A549 (cell line): ENCODE measurements at regions not wholly inside any gene's neighbourhood (a gene's known extent, or its start where the extent isn't known, plus 50 kb on each side); places are given as distances from the start of the nearest gene placed in this dataset.

Source experiments
- ATAC-seq, 2 experiments: fragments of 200-7000 bp in 1 of 2; fragments of >200 bp in 1 of 2; cut with Nextera tagmentation in 1 of 2; cut with Tn5 transposase in 1 of 2; 3 replicates each; pipeline versions ENCODE4 v1.8.0 to v1.9.1; 2018 to 2020; ENCODE audit warnings: mild to moderate bottlenecking in 1 of 2, moderate library complexity in 1 of 2
- CTCF ChIA-PET: fragments of 300-600 bp; sonication (Branson Sonifier 250); formaldehyde crosslinking; extraction: SDS; loops from one replicate; lab custom pipeline; 2021; ENCODE audit warnings: antibody characterized with exemption, inconsistent platforms; lab: Yijun Ruan, JAX
- POLR2A ChIA-PET: fragments of 350-600 bp; formaldehyde crosslinking; extraction: SDS; loops from one replicate; lab custom pipeline; 2021; ENCODE audit warnings: antibody characterized with exemption, inconsistent platforms; lab: Yijun Ruan, JAX
- DNase-seq, 2 experiments: peaks; one replicate each; pipeline versions ENCODE4 v3.0.0 to v3.0.0-alpha.2; 2011 to 2016; ENCODE audit warnings: low read depth in 1 of 2, low spot score in 1 of 2
- FAIRE-seq: peaks from 2 replicates; lab custom pipeline; 2011; peaks lifted over from hg19 to GRCh38; lab: Jason Lieb, UNC
- H3K27ac ChIP-seq, 2 experiments: fragments of >200 bp; sonication (Bioruptor Twin); formaldehyde crosslinking; 3 replicates each; pipeline ENCODE4 v1.5.1; 2016 to 2017
- H3K4me1 ChIP-seq: fragments of >200 bp; sonication (Bioruptor Twin); formaldehyde crosslinking; 3 replicates; pipeline ENCODE4 v1.6.1; 2016
- H3K4me2 ChIP-seq: fragments of >200 bp; sonication (Bioruptor Twin); formaldehyde crosslinking; 3 replicates; pipeline ENCODE4 v1.6.1; 2016
- H3K4me3 ChIP-seq: fragments of >200 bp; sonication (Bioruptor Twin); formaldehyde crosslinking; 3 replicates; pipeline ENCODE4 v1.5.1; 2016
- H3K9me3 ChIP-seq: fragments of >200 bp; sonication (Bioruptor Twin); formaldehyde crosslinking; 3 replicates; pipeline ENCODE4 v1.6.1; 2016
- BHLHE40 ChIP-seq: IDR thresholded peaks from 2 replicates; pipeline ENCODE4 v1.6.1; 2012; ENCODE audit warnings: low read depth, low read length, inconsistent platforms
- CEBPB ChIP-seq, 2 experiments: fragments of >200 bp in 1 of 2; sonication (Bioruptor Twin) in 1 of 2; formaldehyde crosslinking in 1 of 2; IDR thresholded peaks; 2 replicates each; pipeline ENCODE4 v1.6.1; 2012 to 2016
- CTCF ChIP-seq: fragments of >200 bp; sonication (Bioruptor Twin); formaldehyde crosslinking; IDR thresholded peaks from 3 replicates; pipeline ENCODE4 v1.5.1; 2016
- E2F6 ChIP-seq: IDR thresholded peaks from 2 replicates; pipeline ENCODE4 v1.6.1; 2012; ENCODE audit warnings: low read depth, borderline replicate concordance
- EHF ChIP-seq: fragments of 250-450 bp; sonication (Bioruptor Pico); IDR thresholded peaks from 2 replicates; pipeline ENCODE4 v1.5.0; 2020; ENCODE audit warnings: mild to moderate bottlenecking
- EHMT2 ChIP-seq: fragments of 200-600 bp; sonication (generic); IDR thresholded peaks from 2 replicates; pipeline ENCODE4 v1.6.1; 2016; ENCODE audit warnings: antibody characterized with exemption, low read depth, mild to moderate bottlenecking, moderate library complexity
- EP300 ChIP-seq, 2 experiments: fragments of >200 bp; sonication (Bioruptor Twin); formaldehyde crosslinking; IDR thresholded peaks; 2 replicates in 1 of 2; 3 replicates in 1 of 2; pipeline ENCODE4 v1.6.1; 2016 to 2017
- ESRRA ChIP-seq: fragments of 150-350 bp; IDR thresholded peaks from 2 replicates; pipeline ENCODE4 v1.6.1; 2014; ENCODE audit warnings: mild to moderate bottlenecking, low read length, borderline replicate concordance
- FOXS1 ChIP-seq: fragments of 250-450 bp; sonication (Bioruptor Pico); IDR thresholded peaks from 2 replicates; pipeline ENCODE4 v1.5.0; 2020; ENCODE audit warnings: mild to moderate bottlenecking, moderate library complexity
- GATA3 ChIP-seq: IDR thresholded peaks from 2 replicates; pipeline ENCODE4 v1.6.1; 2012; ENCODE audit warnings: borderline replicate concordance
- HDAC2 ChIP-seq: fragments of 200-600 bp; sonication (generic); IDR thresholded peaks from 2 replicates; pipeline ENCODE4 v1.6.1; 2016
- HEYL ChIP-seq: fragments of 250-450 bp; sonication (Bioruptor Pico); IDR thresholded peaks from 2 replicates; pipeline ENCODE4 v1.8.0; 2021; ENCODE audit warnings: mild to moderate bottlenecking, moderate library complexity
- HOXA7 ChIP-seq: fragments of 250-450 bp; sonication (Bioruptor Pico); IDR thresholded peaks from 2 replicates; pipeline ENCODE4 v1.5.0; 2020; ENCODE audit warnings: mild to moderate bottlenecking, moderate library complexity
- HOXB13 ChIP-seq: fragments of 250-450 bp; sonication (Bioruptor Pico); IDR thresholded peaks from 2 replicates; pipeline ENCODE4 v1.5.0; 2020; ENCODE audit warnings: low read depth, mild to moderate bottlenecking, moderate library complexity
- HOXB5 ChIP-seq: fragments of 250-450 bp; sonication (Bioruptor Pico); IDR thresholded peaks from 2 replicates; pipeline ENCODE4 v1.5.0; 2020; ENCODE audit warnings: mild to moderate bottlenecking, moderate library complexity
- JUN ChIP-seq, 2 experiments: fragments of >200 bp; sonication (Bioruptor Twin); formaldehyde crosslinking; IDR thresholded peaks; 2 replicates in 1 of 2; 3 replicates in 1 of 2; pipeline ENCODE4 v1.6.1; 2016 to 2017
- KDM1A ChIP-seq: fragments of 200-600 bp; sonication (generic); IDR thresholded peaks from 2 replicates; pipeline ENCODE4 v1.6.1; 2016; ENCODE audit warnings: low read depth, mild to moderate bottlenecking
- KDM5A ChIP-seq: fragments of 200-600 bp; sonication (generic); IDR thresholded peaks from 2 replicates; pipeline ENCODE4 v1.6.1; 2016; ENCODE audit warnings: antibody characterized with exemption, mild to moderate bottlenecking
- MAFK ChIP-seq: fragments of 450-650 bp; IDR thresholded peaks from 2 replicates; pipeline ENCODE4 v1.6.1; 2014; ENCODE audit not compliant: partially characterized antibody
- MYC ChIP-seq: IDR thresholded peaks from 2 replicates; pipeline ENCODE4 v1.6.1; 2012; ENCODE audit warnings: mild to moderate bottlenecking, inconsistent platforms, low read length, improper control_type of control experiment, borderline replicate concordance
- NFE2L2 ChIP-seq: fragments of 150-350 bp; conservative IDR thresholded peaks from 2 replicates; pipeline ENCODE4 v1.6.1; 2014; ENCODE audit warnings: low read length
- NPAS2 ChIP-seq: fragments of 250-450 bp; sonication (Bioruptor Pico); IDR thresholded peaks from 2 replicates; pipeline ENCODE4 v1.8.0; 2022; ENCODE audit warnings: mild to moderate bottlenecking, moderate library complexity, borderline replicate concordance
- NR3C1 ChIP-seq: fragments of >200 bp; sonication (Bioruptor Twin); formaldehyde crosslinking; IDR thresholded peaks from 3 replicates; pipeline ENCODE4 v1.6.1; 2017
- POLR2A ChIP-seq: IDR thresholded peaks from 2 replicates; pipeline ENCODE4 v1.6.1; 2012; ENCODE audit warnings: mild to moderate bottlenecking, low read length
- RAD21 ChIP-seq, 2 experiments: fragments of >200 bp in 1 of 2; sonication (Bioruptor Twin) in 1 of 2; formaldehyde crosslinking in 1 of 2; IDR thresholded peaks in 1 of 2; conservative IDR thresholded peaks in 1 of 2; 2 replicates in 1 of 2; 3 replicates in 1 of 2; pipeline ENCODE4 v1.6.1; 2012 to 2018; ENCODE audit warnings: inconsistent platforms in 1 of 2
- RARB ChIP-seq: fragments of 250-450 bp; sonication (Bioruptor Pico); IDR thresholded peaks from 2 replicates; pipeline ENCODE4 v1.8.0; 2021; ENCODE audit warnings: mild to moderate bottlenecking, moderate library complexity
- RFX5 ChIP-seq: fragments of 450-650 bp; IDR thresholded peaks from 2 replicates; pipeline ENCODE4 v1.7.1; 2014; ENCODE audit warnings: antibody characterized with exemption, mild to moderate bottlenecking, moderate library complexity
- RNF2 ChIP-seq: fragments of 200-600 bp; sonication (generic); IDR thresholded peaks from 2 replicates; pipeline ENCODE4 v1.6.1; 2016; ENCODE audit warnings: low read depth, mild to moderate bottlenecking, antibody characterized with exemption, moderate library complexity, borderline replicate concordance
- SREBF2 ChIP-seq: fragments of 450-650 bp; IDR thresholded peaks from 2 replicates; pipeline ENCODE4 v1.6.1; 2014; ENCODE audit warnings: mild to moderate bottlenecking, moderate library complexity
- ZC3H11A ChIP-seq: fragments of 450-650 bp; IDR thresholded peaks from 2 replicates; pipeline ENCODE4 v1.6.1; 2014; ENCODE audit warnings: antibody characterized with exemption, mild to moderate bottlenecking
- ZNF302 ChIP-seq: fragments of 250-450 bp; sonication (Bioruptor Pico); IDR thresholded peaks from 2 replicates; pipeline ENCODE4 v1.9.0; 2021; ENCODE audit warnings: inconsistent platforms, mild to moderate bottlenecking, moderate library complexity
- WGBS: methylation state at CpG from one replicate; pipeline ENCODE4 v1.1.6; 2017; ENCODE audit errors: missing lambda C conversion rate; 5-methylcytosine and 5-hydroxymethylcytosine counted together
- TF ChIP-seq, protein P1 (sequence below): fragments of 250-450 bp; sonication (Bioruptor Pico); IDR thresholded peaks from 2 replicates; pipeline ENCODE4 v1.5.0; 2020; ENCODE audit warnings: low read depth, mild to moderate bottlenecking, moderate library complexity

- Histone ChIP-seq H3K4me1 (no peaks in the 10 kb centered on the region), H3K9me3 (no peaks in the 10 kb centered on the region), H3K4me2 (no peak overlapping the region), H3K27ac (no peak overlapping the region), H3K4me3 (no peak overlapping the region)
- POLR2A ChIA-PET: no interaction called here
- CTCF ChIA-PET: no interaction called here
- WGBS: 24% methylated on average over 2 of the region's 2 CpGs
- ATAC-seq (no peak), DNase-seq (no peak), FAIRE-seq (no peak)
- no peak for TF ChIP-seq RFX5
- no peak for TF ChIP-seq NFE2L2
- TF ChIP-seq NPAS2 (CRISPR knock-in tag): no peak
- no peak for TF ChIP-seq KDM5A
- no peak for TF ChIP-seq FOXS1 (CRISPR knock-in tag)
- TF ChIP-seq, protein P1, sequence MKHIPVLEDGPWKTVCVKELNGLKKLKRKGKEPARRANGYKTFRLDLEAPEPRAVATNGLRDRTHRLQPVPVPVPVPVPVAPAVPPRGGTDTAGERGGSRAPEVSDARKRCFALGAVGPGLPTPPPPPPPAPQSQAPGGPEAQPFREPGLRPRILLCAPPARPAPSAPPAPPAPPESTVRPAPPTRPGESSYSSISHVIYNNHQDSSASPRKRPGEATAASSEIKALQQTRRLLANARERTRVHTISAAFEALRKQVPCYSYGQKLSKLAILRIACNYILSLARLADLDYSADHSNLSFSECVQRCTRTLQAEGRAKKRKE: no peak
- no peak for TF ChIP-seq HOXB5 (CRISPR knock-in tag)
- no peak for TF ChIP-seq RAD21 (conservative IDR thresholded peaks at IDR 0.05 in 1 of 2, IDR thresholded peaks at IDR 0.05 in 1 of 2)
Observed at GRCh38 chr2:770776-771175, 93.6 kb upstream of the TMEM18 start.

DNA sequence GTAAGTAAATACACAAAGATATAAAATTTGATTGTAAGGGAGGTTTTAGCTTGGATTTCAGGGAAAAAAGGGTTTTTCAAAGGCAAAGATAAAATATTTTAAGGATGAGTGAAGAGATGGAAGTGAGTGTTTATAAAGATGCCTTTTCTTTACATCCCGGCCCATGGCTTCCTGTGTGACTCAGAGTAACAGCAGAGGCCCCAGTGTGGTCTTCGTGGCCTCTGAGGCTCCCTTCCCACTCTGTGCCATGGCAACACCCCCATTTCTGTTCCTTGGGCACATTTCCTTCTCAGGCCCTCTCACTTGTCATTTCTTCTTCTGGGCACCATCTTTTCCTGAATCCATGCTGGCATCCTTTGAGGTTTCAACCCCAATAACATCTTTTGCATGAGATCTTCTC lies 92.6 kb upstream of the TMEM18 start:
- WGBS: 26% methylated on average over 2 of the region's 2 CpGs
- ATAC-seq: no peak
- H3K27ac ChIP-seq: no peak overlapping the region
- POLR2A ChIA-PET: no interaction called here
- TF ChIP-seq MYC (no peak), EP300 (IDR thresholded peaks at IDR 0.05) (no peak), HOXB5 (CRISPR knock-in tag) (no peak), ZNF302 (CRISPR knock-in tag) (no peak), HEYL (no peak), EHF (no peak), CEBPB (IDR thresholded peaks at IDR 0.05) (no peak), NFE2L2 (no peak), ESRRA (no peak), KDM1A (no peak), POLR2A (no peak), NR3C1 (no peak), E2F6 (no peak), HDAC2 (no peak), BHLHE40 (no peak)
- TF ChIP-seq, all 56 proteins: peak for 0
- Histone ChIP-seq H3K4me3 (no peak overlapping the region), H3K9me3 (no peaks in the 10 kb centered on the region), H3K4me1 (no peaks in the 10 kb centered on the region), H3K4me2 (no peak overlapping the region)
- CTCF ChIA-PET: no interaction called here
- DNase-seq: no peak
- FAIRE-seq: no peak

DNA sequence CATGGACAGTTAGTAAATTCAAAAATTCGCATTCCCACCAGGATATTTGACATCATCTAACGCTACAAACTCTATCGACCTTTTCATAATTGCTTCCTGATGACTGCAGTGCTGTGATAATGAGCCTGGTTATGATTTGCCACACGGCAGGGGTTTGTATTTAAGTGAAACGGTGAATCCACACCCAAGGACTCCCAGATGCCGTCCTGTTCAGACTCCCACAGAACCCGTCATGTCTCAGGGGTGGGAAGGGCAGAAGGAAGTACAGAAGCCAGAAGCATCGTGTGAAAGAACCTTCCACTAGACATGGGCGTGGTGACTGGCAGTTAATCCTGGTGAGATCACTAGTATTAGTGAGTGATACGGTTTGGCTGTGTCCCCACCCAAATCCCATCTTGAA lies 91.2 kb upstream of the TMEM18 start:
- no peak for DNase-seq
- H3K27ac ChIP-seq: no peak overlapping the region
- ChIA-PET POLR2A (no interaction called here), CTCF (no interaction called here)
- no peak overlapping the region for H3K4me3 ChIP-seq
- no peak overlapping the region for H3K4me2 ChIP-seq
- no peaks in the 10 kb centered on the region for H3K9me3 ChIP-seq
- no peak for FAIRE-seq
- WGBS: 26% methylated on average over 10 of the region's 10 CpGs
- ATAC-seq: no peak
- H3K4me1 ChIP-seq: no peaks in the 10 kb centered on the region
- TF ChIP-seq ESRRA (no peak), ZC3H11A (no peak), HOXB13 (CRISPR knock-in tag) (no peak)
- TF ChIP-seq, all 56 proteins: peak for 0

- POLR2A ChIA-PET: no interaction called here
- TF ChIP-seq ZC3H11A: no peak
- no peak for TF ChIP-seq KDM1A
- no peak for TF ChIP-seq BHLHE40
- TF ChIP-seq SREBF2: no peak
- no peak for TF ChIP-seq NR3C1
- no peak for TF ChIP-seq POLR2A
- no peak for TF ChIP-seq GATA3
- no peak for TF ChIP-seq CTCF
- no peak for TF ChIP-seq MAFK
- TF ChIP-seq RNF2: no peak
- no peak for TF ChIP-seq RFX5
- TF ChIP-seq JUN (IDR thresholded peaks at IDR 0.05): no peak
- TF ChIP-seq HOXA7 (CRISPR knock-in tag): no peak
- no peak for TF ChIP-seq EHMT2
- TF ChIP-seq RARB (CRISPR knock-in tag): no peak
- no peak for TF ChIP-seq KDM5A
- TF ChIP-seq EP300 (IDR thresholded peaks at IDR 0.05): no peak
- no peak for TF ChIP-seq MYC
- DNase-seq (no peak), ATAC-seq (no peak), FAIRE-seq (no peak)
- no peak overlapping the region for H3K27ac ChIP-seq
- 35% methylated on average over 4 of the region's 4 CpGs for WGBS
- CTCF ChIA-PET: no interaction called here
- no peaks in the 10 kb centered on the region for H3K9me3 ChIP-seq
- H3K4me3 ChIP-seq: no peak overlapping the region
- H3K4me1 ChIP-seq: no peaks in the 10 kb centered on the region
- H3K4me2 ChIP-seq: no peak overlapping the region
Observed at GRCh38 chr2:767944-768343, 90.7 kb upstream of the TMEM18 start.
